HG03354 (cell line): ENCODE measurements at regions not wholly inside any gene's neighbourhood (a gene's known extent, or its start where the extent isn't known, plus 50 kb on each side); places are given as distances from the start of the nearest gene placed in this dataset.

Experiments used
- ATAC-seq: cut with Tn5 transposase; IDR thresholded peaks from one replicate; pipeline ENCODE4 v1.9.1; 2021; ENCODE audit warnings: mild to moderate bottlenecking; ENCODE audit not compliant: unreplicated experiment, poor library complexity, severe bottlenecking

DNA sequence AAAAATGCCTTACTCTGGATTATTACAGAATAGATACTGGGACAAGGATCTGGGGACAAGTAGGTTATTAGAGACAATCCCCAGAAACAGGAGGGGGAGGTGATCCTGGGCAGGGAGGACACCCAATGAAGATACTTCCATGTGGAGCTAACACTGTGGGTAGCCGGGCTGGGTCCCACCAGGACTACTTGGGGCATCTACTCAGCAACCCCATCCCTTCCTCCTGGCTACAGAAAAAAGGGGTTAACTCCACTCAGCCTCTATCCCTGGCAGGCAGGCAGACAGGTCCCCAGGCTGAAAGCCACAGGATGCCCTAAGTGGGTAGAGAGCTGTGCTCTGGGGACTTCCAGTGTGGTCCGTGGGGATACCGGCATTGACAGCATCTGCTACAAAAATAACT is 68.0 kb upstream of the NXT1 start:
- ATAC-seq = no peak

GRCh38 chr20:23282111-23282510 is 68.5 kb upstream of the NXT1 start:
- no peak for ATAC-seq

- no peak for ATAC-seq
Measured at GRCh38 chr20:23279836-23280235, 70.8 kb upstream of the NXT1 start.

GRCh38 chr20:23278172-23278571 is 72.4 kb upstream of the NXT1 start:
- ATAC-seq = no peak

GRCh38 chr20:23277316-23277715 is 73.3 kb upstream of the NXT1 start:
- ATAC-seq = no peak

DNA sequence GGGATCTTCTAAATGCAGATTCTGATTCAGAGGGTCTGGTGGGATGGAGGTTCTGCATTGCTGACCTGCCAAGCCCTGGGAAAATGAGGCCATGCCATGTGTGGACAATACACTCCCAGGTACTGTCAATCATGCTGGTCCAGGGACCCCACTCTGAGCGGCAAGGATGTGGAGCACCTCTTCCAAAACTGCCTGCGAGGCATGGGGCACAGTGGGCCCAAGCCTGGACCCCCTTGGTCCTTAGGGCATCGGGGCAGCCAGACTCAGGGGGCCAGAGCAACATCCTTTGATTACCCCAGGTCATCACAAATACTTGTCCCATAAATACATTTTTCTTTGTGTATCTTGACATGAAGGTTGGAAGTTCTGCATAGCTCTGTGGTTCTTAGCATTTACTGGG is 76.8 kb upstream of the NXT1 start:
- ATAC-seq = no peak

GRCh38 chr20:23272176-23273029 is 78.2 kb upstream of the NXT1 start:
- ATAC-seq = no peak

GRCh38 chr20:23270382-23270911 is 80.1 kb upstream of the NXT1 start:
- ATAC-seq = no peak

DNA sequence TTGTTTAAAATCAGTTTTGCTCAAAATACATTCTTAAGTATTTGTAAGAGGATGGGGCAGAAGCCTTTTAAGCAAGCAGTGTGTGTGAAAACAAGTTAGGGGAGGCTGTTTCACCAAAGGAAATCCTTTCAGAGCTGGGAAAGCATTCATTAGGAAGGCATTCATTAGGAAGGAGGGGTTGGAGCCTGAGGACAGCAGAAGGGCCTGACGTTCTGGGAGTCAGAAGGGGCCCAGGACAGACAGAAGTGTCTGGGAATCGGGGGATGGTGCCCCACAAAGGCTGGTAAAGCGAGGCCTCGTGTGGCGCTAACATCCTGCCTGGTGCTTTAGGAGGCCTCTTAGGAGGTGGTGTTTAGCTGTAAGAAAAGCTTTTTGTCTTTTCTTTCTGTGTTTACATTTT is 80.6 kb upstream of the NXT1 start:
- no peak for ATAC-seq

DNA sequence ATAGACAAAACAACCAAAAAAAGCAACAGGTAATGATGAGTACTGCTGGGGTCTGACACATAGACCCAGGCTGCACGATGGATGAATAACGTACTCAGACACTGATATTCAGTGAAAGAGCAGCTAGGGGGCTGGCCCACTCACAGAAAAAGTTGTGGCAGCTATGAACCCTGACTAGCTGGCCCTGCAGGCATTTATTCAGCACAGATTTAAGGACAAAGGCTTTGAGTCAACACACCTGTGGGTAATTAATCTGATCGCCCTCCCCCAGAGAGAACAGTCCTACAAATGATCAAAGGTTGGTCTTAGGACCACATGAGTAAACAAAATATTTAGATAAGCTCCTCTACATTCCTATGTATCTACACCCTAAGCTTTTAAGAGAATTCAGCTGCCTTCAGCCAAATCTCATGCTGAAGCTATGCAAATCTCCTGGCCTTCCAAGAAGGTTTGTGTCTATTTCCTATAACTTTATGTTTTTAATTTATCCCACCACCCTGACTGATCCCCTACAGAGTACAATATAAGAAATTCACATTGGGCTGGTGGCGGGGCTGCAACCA is 81.7 kb upstream of the NXT1 start:
- no peak for ATAC-seq

DNA sequence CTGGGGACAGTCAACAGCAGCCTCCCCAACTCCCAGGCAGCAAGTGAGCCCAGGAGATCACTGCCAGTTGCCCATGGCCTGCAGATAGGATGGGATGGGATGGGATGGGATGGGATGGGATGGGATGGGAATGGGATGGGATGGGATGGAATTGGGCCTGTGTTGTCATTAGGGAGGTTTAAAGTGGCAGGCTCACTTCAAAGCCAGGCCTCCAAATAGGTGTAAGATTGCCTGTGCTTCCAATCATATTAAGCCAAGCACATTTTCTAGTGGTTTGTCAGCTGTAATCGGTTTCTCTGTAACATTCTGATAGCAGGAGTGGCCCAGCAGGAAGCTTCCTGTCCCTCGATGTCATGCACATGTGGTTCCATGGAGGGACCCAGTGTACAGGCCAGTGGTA is 82.7 kb upstream of the NXT1 start:
- no peak for ATAC-seq

GRCh38 chr20:23266530-23267398 is 83.8 kb upstream of the NXT1 start:
- ATAC-seq = no peak

DNA sequence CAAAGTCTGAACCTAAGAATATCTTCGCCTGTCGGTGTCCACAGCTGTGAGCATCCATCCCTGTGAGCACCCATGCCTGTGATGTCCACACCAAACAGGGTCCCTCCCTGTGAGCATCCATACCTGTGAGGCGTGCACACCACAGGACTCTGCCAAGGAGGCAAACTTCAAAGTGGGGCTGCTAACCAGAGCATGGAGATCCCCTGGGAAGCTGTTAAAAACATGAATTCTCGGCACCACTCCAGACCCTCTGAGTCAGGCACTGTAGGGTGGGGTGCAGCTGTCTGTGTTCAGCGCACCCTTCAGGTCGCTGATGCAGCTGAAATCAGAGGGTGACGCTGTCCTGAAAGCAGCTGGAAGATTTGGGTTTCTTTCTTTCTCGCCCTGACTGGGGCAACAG is 85.4 kb upstream of the NXT1 start:
- no peak for ATAC-seq

DNA sequence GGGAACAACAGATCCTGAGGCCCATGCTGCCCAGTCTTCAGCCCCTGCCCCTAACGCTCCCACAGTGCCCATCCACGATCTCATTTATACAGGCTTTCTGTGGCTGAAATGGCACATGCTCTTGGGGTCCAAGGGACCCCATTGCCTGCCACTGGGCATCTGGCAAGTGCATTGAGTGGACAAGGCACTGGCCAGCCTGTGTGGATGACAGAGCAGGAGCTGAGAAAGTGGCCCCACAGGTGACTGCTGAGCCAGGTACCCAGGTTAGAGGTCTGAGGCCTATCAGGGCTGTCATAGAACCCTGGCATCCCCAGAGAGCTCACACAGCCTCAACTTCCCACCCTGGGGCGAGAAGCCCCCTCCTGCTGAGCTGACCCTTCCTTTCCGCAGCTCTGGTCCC is 86.0 kb upstream of the NXT1 start:
- ATAC-seq = no peak

- ATAC-seq = no peak
Measured at GRCh38 chr20:23260181-23260840, 90.3 kb upstream of the NXT1 start.

DNA sequence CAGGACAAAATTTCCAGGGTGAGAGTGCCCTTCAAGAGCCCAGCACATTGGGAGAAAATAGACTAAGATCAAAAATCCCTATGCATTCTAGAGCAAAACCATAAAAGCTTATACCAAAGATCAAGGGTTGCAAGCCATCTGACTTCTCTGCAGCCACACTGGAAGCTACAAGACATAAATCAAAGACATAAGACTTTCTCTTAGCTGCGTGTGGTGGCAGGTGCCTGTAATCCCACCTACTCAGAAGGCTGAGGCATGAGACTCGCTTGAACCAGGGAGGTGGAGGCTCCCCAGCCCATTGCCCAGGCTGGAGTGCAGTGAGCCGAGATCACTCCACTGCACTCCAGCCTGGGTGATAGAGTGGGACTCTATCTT is 91.9 kb upstream of the NXT1 start:
- no peak for ATAC-seq

- no peak for ATAC-seq
Measured at GRCh38 chr20:23257848-23258746, 92.5 kb upstream of the NXT1 start.

DNA sequence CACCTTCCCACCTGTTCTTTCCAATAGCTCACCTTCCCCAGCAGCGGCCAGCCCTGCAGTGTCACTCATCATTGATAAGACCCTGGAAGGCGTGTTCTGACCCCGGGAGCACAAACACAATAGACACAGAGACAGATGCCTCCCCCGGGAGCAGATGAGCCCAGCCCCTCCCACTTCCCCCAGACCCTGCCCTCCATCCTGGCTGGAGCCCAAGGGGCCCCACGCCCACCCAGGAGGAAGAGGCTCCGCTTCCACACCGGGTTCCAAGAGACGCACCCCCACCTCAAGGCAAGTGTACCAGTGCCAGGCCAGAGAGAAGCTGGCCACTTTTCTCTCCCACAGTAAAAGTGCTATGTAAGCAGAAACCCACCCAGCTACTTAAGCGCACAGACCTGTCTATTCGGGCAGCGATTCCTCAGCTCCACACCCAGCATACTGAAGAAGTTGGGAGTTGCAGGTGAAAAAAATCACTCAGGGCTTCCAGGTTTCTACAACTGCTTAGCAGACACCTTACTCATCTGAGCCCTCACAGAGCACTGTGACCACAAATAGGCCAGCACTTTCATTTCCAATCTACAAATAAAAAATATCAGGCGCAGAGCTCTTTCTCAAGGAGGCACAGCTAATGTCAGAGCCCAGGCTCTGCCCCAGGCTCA is 93.4 kb upstream of the NXT1 start:
- no peak for ATAC-seq
